GM12878 (cell line): ENCODE measurements at regions not wholly inside any gene's neighbourhood (a gene's known extent, or its start where the extent isn't known, plus 50 kb on each side); places are given as distances from the start of the nearest gene placed in this dataset.

ENCODE experiments used
- BMI1 ChIP-seq: fragments of 450-650 bp; IDR thresholded peaks from 2 replicates; pipeline ENCODE4 v1.6.1; 2016; ENCODE audit warnings: mild to moderate bottlenecking, moderate library complexity, borderline replicate concordance
- BRCA1 ChIP-seq: IDR thresholded peaks from 2 replicates; pipeline ENCODE4 v1.6.1; 2011; ENCODE audit warnings: low read depth, low read length, improper control_type of control experiment
- CREB1 ChIP-seq: IDR thresholded peaks from 2 replicates; pipeline ENCODE4 v1.6.1; 2012; ENCODE audit warnings: low read depth, mild to moderate bottlenecking, inconsistent platforms
- CTCF ChIP-seq, 3 experiments: IDR thresholded peaks in 2 of 3; conservative IDR thresholded peaks in 1 of 3; 2 replicates each; pipeline ENCODE4 v1.5.1; 2011; ENCODE audit warnings: low read depth in 3 of 3, low read length in 3 of 3, mild to moderate bottlenecking in 3 of 3, control low read depth in 2 of 3, moderate library complexity in 2 of 3, inconsistent platforms in 1 of 3, mixed read lengths in 1 of 3; ENCODE audit not compliant: control insufficient read depth in 2 of 3, insufficient read depth in 1 of 3; ENCODE audit errors: extremely low read depth in 1 of 3
- EZH2 ChIP-seq: IDR thresholded peaks from 2 replicates; pipeline ENCODE4 v1.6.1; 2012; ENCODE audit warnings: low read depth, mild to moderate bottlenecking, control low read depth, inconsistent platforms, low read length, borderline replicate concordance; ENCODE audit not compliant: control insufficient read depth
- FOXM1 ChIP-seq: IDR thresholded peaks from 2 replicates; pipeline ENCODE4 v1.6.1; 2012; ENCODE audit warnings: low read depth, mild to moderate bottlenecking, inconsistent platforms, low read length, moderate library complexity
- POLR2A ChIP-seq: IDR thresholded peaks from 2 replicates; pipeline ENCODE4 v1.6.1; 2011; ENCODE audit warnings: low read depth, mild to moderate bottlenecking, low read length
- RFX5 ChIP-seq: IDR thresholded peaks from 2 replicates; pipeline ENCODE4 v1.6.1; 2011; ENCODE audit warnings: low read depth, low read length, improper control_type of control experiment
- SIN3A ChIP-seq: IDR thresholded peaks from 2 replicates; pipeline ENCODE4 v1.6.1; 2012; ENCODE audit warnings: low read depth, low read length, improper control_type of control experiment
- SREBF1 ChIP-seq: IDR thresholded peaks from 2 replicates; pipeline ENCODE4 v1.6.1; 2012; ENCODE audit warnings: mild to moderate bottlenecking, low read length
- TCF3 ChIP-seq: IDR thresholded peaks from 2 replicates; pipeline ENCODE4 v1.6.1; 2012; ENCODE audit warnings: low read depth, mild to moderate bottlenecking, low read length, borderline replicate concordance; ENCODE audit not compliant: insufficient read depth
- ZNF217 ChIP-seq: fragments of 450-650 bp; IDR thresholded peaks from 2 replicates; pipeline ENCODE4 v1.6.1; 2017; ENCODE audit warnings: antibody characterized with exemption, mild to moderate bottlenecking
- ZNF592 ChIP-seq: fragments of 450-650 bp; IDR thresholded peaks from 2 replicates; pipeline ENCODE4 v1.6.1; 2017; ENCODE audit warnings: mild to moderate bottlenecking, moderate library complexity

- TF ChIP-seq BRCA1, result no peak
- TF ChIP-seq TCF3, result no peak
- TF ChIP-seq POLR2A, result no peak
- TF ChIP-seq CTCF (IDR thresholded peaks at IDR 0.05 in 2 of 3, conservative IDR thresholded peaks at IDR 0.05 in 1 of 3; ENCODE audit: control insufficient read depth in 2 of 3, extremely low read depth in 1 of 3, insufficient read depth in 1 of 3, low read depth in 3 of 3, low read length in 3 of 3), result no peak
- no peak for TF ChIP-seq BMI1
- no peak for TF ChIP-seq EZH2
- no peak for TF ChIP-seq SREBF1
- no peak for TF ChIP-seq ZNF592
- TF ChIP-seq CREB1, result no peak
- no peak for TF ChIP-seq RFX5
- TF ChIP-seq ZNF217, result no peak
- no peak for TF ChIP-seq SIN3A
- TF ChIP-seq FOXM1, result no peak
Measured at GRCh38 chr14:81728447-81728846, 194.8 kb upstream of the SEL1L start.
